Loucy (cell line): ENCODE measurements at regions not wholly inside any gene's neighbourhood (a gene's known extent, or its start where the extent isn't known, plus 50 kb on each side); places are given as distances from the start of the nearest gene placed in this dataset.

Experiments used
- EZH2phosphoT487 ChIP-seq: fragments of 200-600 bp; IDR thresholded peaks from 2 replicates; pipeline ENCODE4 v1.6.1; 2018; ENCODE audit warnings: antibody characterized with exemption, mild to moderate bottlenecking, moderate library complexity, borderline replicate concordance
- TF ChIP-seq, protein P1 (sequence below): fragments of 200-600 bp; sonication (generic); conservative IDR thresholded peaks from 2 replicates; pipeline ENCODE4 v1.5.1; 2014; ENCODE audit warnings: mild to moderate bottlenecking, antibody characterized with exemption, low read length

DNA sequence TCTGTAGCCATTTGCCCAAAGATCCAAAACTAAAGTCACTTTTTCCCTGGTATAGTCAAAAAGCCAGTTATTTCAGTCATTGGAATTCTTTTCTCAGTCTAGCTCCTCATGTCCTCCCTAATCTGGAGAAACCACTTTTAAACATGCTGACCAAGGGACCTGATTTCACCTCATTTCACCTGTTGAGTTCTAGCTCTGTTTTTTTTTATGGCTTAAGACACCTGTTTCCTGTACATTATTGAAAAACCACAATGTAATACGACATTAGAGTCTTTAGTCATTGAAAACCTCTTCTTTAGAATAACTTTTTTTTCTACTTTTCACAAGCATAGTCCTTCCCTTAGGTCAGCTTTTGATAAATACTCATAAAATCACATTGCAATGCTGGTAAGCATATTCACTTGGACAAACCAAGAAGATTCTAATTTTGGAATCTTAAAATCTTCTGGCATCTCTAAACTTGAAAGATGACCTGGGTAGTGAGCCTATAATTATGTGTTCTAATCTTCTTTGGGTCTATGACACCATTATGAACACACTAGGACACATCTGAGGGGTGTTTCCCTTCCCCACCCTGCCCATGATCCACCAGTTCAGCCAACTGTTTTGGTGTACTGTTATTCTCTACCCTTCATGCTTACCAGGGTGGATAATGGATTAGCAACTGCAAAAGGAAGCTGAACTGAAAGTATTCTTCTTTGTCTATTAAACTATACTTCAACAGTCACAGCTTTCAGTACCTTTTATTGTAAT lies 103.5 kb upstream of the FXR1 start:
- TF ChIP-seq, protein P1, sequence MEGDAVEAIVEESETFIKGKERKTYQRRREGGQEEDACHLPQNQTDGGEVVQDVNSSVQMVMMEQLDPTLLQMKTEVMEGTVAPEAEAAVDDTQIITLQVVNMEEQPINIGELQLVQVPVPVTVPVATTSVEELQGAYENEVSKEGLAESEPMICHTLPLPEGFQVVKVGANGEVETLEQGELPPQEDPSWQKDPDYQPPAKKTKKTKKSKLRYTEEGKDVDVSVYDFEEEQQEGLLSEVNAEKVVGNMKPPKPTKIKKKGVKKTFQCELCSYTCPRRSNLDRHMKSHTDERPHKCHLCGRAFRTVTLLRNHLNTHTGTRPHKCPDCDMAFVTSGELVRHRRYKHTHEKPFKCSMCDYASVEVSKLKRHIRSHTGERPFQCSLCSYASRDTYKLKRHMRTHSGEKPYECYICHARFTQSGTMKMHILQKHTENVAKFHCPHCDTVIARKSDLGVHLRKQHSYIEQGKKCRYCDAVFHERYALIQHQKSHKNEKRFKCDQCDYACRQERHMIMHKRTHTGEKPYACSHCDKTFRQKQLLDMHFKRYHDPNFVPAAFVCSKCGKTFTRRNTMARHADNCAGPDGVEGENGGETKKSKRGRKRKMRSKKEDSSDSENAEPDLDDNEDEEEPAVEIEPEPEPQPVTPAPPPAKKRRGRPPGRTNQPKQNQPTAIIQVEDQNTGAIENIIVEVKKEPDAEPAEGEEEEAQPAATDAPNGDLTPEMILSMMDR, result no peak
- TF ChIP-seq EZH2phosphoT487, result no peak
